ENCODE measurements at regions not wholly inside any gene's neighbourhood (a gene's known extent, or its start where the extent isn't known, plus 50 kb on each side); places are given as distances from the start of the nearest gene placed in this dataset.

- Histone ChIP-seq H3K9me3 (ENCODE audit: insufficient read depth in 2 of 2, low read depth in 1 of 2, low read length in 1 of 2) (no peaks in the 10 kb centered on the region), H2BK12ac (ENCODE audit: low read depth, low read length) (no peak overlapping the region), H3K56ac (replicated peaks; ENCODE audit: insufficient read length, low read depth, low read length) (no peak overlapping the region), H3K36me3 (ENCODE audit: control insufficient read depth in 2 of 4, insufficient read depth in 4 of 4, low read length in 3 of 4) (no peaks in the 10 kb centered on the region), H4K20me1 (replicated peaks in 1 of 2; ENCODE audit: control insufficient read depth in 1 of 2, insufficient read depth in 2 of 2, low read length in 2 of 2) (no peaks in the 10 kb centered on the region), H3K79me1 (ENCODE audit: low read depth, low read length) (no peaks in the 10 kb centered on the region), H3K23me2 (ENCODE audit: low read depth, low read length) (no peaks in the 10 kb centered on the region; the same call in 1 of the 2 replicates), H3K79me2 (ENCODE audit: control insufficient read depth in 1 of 2, insufficient read depth in 2 of 2, low read length in 2 of 2) (no peaks in the 10 kb centered on the region), H3K9ac (replicated peaks in 1 of 4; ENCODE audit: extremely low read depth in 1 of 4, low read depth in 3 of 4, low read length in 3 of 4) (no peak overlapping the region), H3K14ac (ENCODE audit: insufficient read length) (no peak overlapping the region), H3K4me2 (ENCODE audit: insufficient read depth in 1 of 2, low read depth in 2 of 2, low read length in 2 of 2) (no peak overlapping the region), H3K4me1 (replicated peaks in 1 of 4; ENCODE audit: control insufficient read depth in 3 of 4, insufficient read depth in 4 of 4, low read length in 3 of 4) (no peaks in the 10 kb centered on the region; a peak in 1 of 7 replicates), H2BK120ac (replicated peaks; ENCODE audit: low read depth, low read length) (no peak overlapping the region), H4K8ac (ENCODE audit: extremely low read depth, insufficient read depth, low read length) (no peak overlapping the region), H4K91ac (replicated peaks; ENCODE audit: insufficient read length, low read length) (no peak overlapping the region), H4K5ac (ENCODE audit: insufficient read length, low read depth, low read length) (no peak overlapping the region), H3K18ac (ENCODE audit: extremely low read depth, low read length) (no peak overlapping the region), H3K4ac (replicated peaks; ENCODE audit: insufficient read length, low read depth, low read length) (no peak overlapping the region), H2AFZ (ENCODE audit: low read length) (no peak overlapping the region), H2BK20ac (ENCODE audit: low read length) (no peak overlapping the region), H3K27me3 (replicated peaks in 1 of 4; ENCODE audit: control insufficient read depth in 3 of 4, extremely low read depth in 1 of 4, insufficient read depth in 3 of 4, low read length in 3 of 4) (no peaks in the 10 kb centered on the region), H2BK5ac (ENCODE audit: low read depth, low read length) (no peak overlapping the region), H3K4me3 (ENCODE audit: extremely low read depth in 1 of 4, insufficient read depth in 2 of 4, low read depth in 3 of 4, low read length in 4 of 4) (no peak overlapping the region), H3K23ac (ENCODE audit: insufficient read length) (no peak overlapping the region), H2AK5ac (ENCODE audit: low read depth, low read length) (no peak overlapping the region), H3K27ac (ENCODE audit: low read depth, low read length) (no peak overlapping the region), H2BK15ac (ENCODE audit: low read length) (no peak overlapping the region)
- WGBS, 2 experiments (ENCODE audit: extremely low coverage in 1 of 2, insufficient coverage in 1 of 2, insufficient read length in 1 of 2, insufficient replicate concordance in 2 of 2, low coverage in 1 of 2, low lambda C conversion rate in 2 of 2, missing lambda C conversion rate in 1 of 2): 88% methylated on average over 1 of the region's 1 CpG; no CpG with 5 or more reads in 1 of the 2 experiments
- DNase-seq (ENCODE audit: low read depth in 1 of 2, low spot score in 2 of 2) (peak in 1 of 2 experiments; percentile 17), FAIRE-seq (no peak)
- CTCF ChIA-PET (ENCODE audit: partially characterized antibody): interaction anchor here (0.5 to 1.7 kb wide), 3 partner anchors 102 to 967 kb away, joined by 3 to 5 read pairs (median 3); no protein-coding TSS in a partner anchor
- POLR2A ChIA-PET (ENCODE audit: partially characterized antibody): no interaction called here
- TF ChIP-seq SUZ12 (IDR thresholded peaks at IDR 0.05; ENCODE audit: low read length) (no peak), MAFK (IDR thresholded peaks at IDR 0.05; ENCODE audit: low read depth, low read length) (no peak), EP300 (IDR thresholded peaks at IDR 0.05; ENCODE audit: borderline replicate concordance in 1 of 2, low read depth in 2 of 2, low read length in 2 of 2) (no peak), RXRA (IDR thresholded peaks at IDR 0.05; ENCODE audit: insufficient read depth, low read depth, low read length) (no peak), BACH1 (IDR thresholded peaks at IDR 0.05; ENCODE audit: low read length) (no peak), E2F6 (IDR thresholded peaks at IDR 0.05) (no peak), POLR2A (IDR thresholded peaks at IDR 0.05; ENCODE audit: control extremely low read depth in 1 of 2, low read depth in 2 of 2, low read length in 2 of 2) (no peak), SIX5 (IDR thresholded peaks at IDR 0.05; ENCODE audit: low read depth, low read length) (no peak), TCF12 (IDR thresholded peaks at IDR 0.05; ENCODE audit: low read depth, low read length) (no peak), BCL11A (IDR thresholded peaks at IDR 0.05; ENCODE audit: low read depth in 2 of 2, low read length in 2 of 2) (no peak), JUN (IDR thresholded peaks at IDR 0.05; ENCODE audit: low read depth, low read length) (no peak), HDAC2 (IDR thresholded peaks at IDR 0.05; ENCODE audit: borderline replicate concordance in 1 of 2, low read depth in 2 of 2, low read length in 2 of 2) (no peak), YY1 (IDR thresholded peaks at IDR 0.05; ENCODE audit: low read depth, low read length) (no peak), SP4 (IDR thresholded peaks at IDR 0.05; ENCODE audit: low read length) (no peak), RBBP5 (IDR thresholded peaks at IDR 0.05; ENCODE audit: borderline replicate concordance, low read depth, low read length) (no peak)
These were observed 107.6 kb downstream of the ADRB2 start for GRCh38 chr5:148933903-148934432.

Measured in H1 (cell line).